Activated T-helper 1 cell treated with anti-CD3 and anti-CD28 coated beads, Interleukin-12 subunit alpha, Interleukin-12 subunit beta, Interleukin-2, Interleukin-4 antibody, amounts not matched to agents 30 ng/mL and 10 ng/mL and 1 ng/mL, durations not matched to agents 14 hours and 24 hours and 36 hours (primary cell): ENCODE measurements at regions not wholly inside any gene's neighbourhood (a gene's known extent, or its start where the extent isn't known, plus 50 kb on each side); places are given as distances from the start of the nearest gene placed in this dataset.
"Not testable (repeated sequence)": the region's sequence is repeated elsewhere in the genome, so short reads cannot be mapped to it uniquely, and the experiment has no call there.

ENCODE experiments used
- DNase-seq: peaks from one replicate; pipeline ENCODE4 v3.0.0; 2021; ENCODE audit warnings: low spot score
- H3K27ac Mint-ChIP-seq: one replicate; pipeline ENCODE4 v1.8.0; 2021; ENCODE audit warnings: mild to moderate bottlenecking, mixed read lengths
- H3K27me3 Mint-ChIP-seq: one replicate; pipeline ENCODE4 v1.8.0; 2022; ENCODE audit warnings: mild to moderate bottlenecking, moderate library complexity, mixed read lengths; ENCODE audit not compliant: insufficient read depth
- H3K36me3 Mint-ChIP-seq: one replicate; pipeline ENCODE4 v1.8.0; 2021; ENCODE audit warnings: low read depth, mixed read lengths
- H3K4me1 Mint-ChIP-seq: one replicate; pipeline ENCODE4 v1.8.0; 2021; ENCODE audit warnings: low read depth, mixed read lengths
- H3K4me3 Mint-ChIP-seq: one replicate; pipeline ENCODE4 v1.8.0; 2021; ENCODE audit warnings: mild to moderate bottlenecking, moderate library complexity, mixed read lengths
- H3K9me3 Mint-ChIP-seq: one replicate; pipeline ENCODE4 v1.8.0; 2021; ENCODE audit warnings: mixed read lengths
- intact Hi-C: fragments of 100-400 bp; cut with micrococcal nuclease; formaldehyde crosslinking; loops from one replicate; pipeline ENCODE4 v1.15.1; 2024

- Mint-ChIP-seq H3K9me3 (peaks cover 7% of the 10 kb centered on the region), H3K4me1 (no peaks in the 10 kb centered on the region), H3K27ac (no peak overlapping the region), H3K27me3 (peaks cover 1% of the 10 kb centered on the region), H3K36me3 (no peaks in the 10 kb centered on the region), H3K4me3 (no peak overlapping the region)
- no peak for DNase-seq
- intact Hi-C loops, result no loop called here
Measured at GRCh38 chr10:56181607-56182006, 179.5 kb downstream of the ZWINT start.

- intact Hi-C loops, result no loop called here
- peaks cover 1% of the 10 kb centered on the region for H3K27me3 Mint-ChIP-seq
Measured at GRCh38 chr10:56178210-56178609, 182.8 kb downstream of the ZWINT start.

GRCh38 chr10:56155091-56155513, 206.0 kb downstream of the ZWINT start:
- H3K27me3 Mint-ChIP-seq, DNase-seq, H3K4me1 Mint-ChIP-seq, H3K4me3 Mint-ChIP-seq, H3K36me3 Mint-ChIP-seq, intact Hi-C loops, H3K27ac Mint-ChIP-seq: not testable (repeated sequence)
- peaks cover 21% of the 10 kb centered on the region for H3K9me3 Mint-ChIP-seq

More at GRCh38 chr10:56178210-56178609, 182.8 kb downstream of the ZWINT start:
- no peaks in the 10 kb centered on the region for H3K36me3 Mint-ChIP-seq
- H3K27ac Mint-ChIP-seq, result no peak overlapping the region
- no peak overlapping the region for H3K4me3 Mint-ChIP-seq
- no peak for DNase-seq
- no peaks in the 10 kb centered on the region for H3K4me1 Mint-ChIP-seq
- peaks cover 7% of the 10 kb centered on the region for H3K9me3 Mint-ChIP-seq

GRCh38 chr10:56146806-56147205, 214.3 kb downstream of the ZWINT start:
- Mint-ChIP-seq H3K27me3 (no peaks in the 10 kb centered on the region), H3K9me3 (peaks cover 11% of the 10 kb centered on the region), H3K4me1 (no peaks in the 10 kb centered on the region), H3K36me3 (no peaks in the 10 kb centered on the region), H3K4me3 (no peak overlapping the region), H3K27ac (no peak overlapping the region)
- intact Hi-C loops, result no loop called here
- DNase-seq, result no peak

GRCh38 chr10:56142092-56142728, 218.8 kb downstream of the ZWINT start:
- Mint-ChIP-seq H3K36me3 (no peaks in the 10 kb centered on the region), H3K9me3 (peaks cover 5% of the 10 kb centered on the region), H3K4me3 (no peak overlapping the region), H3K27me3 (no peaks in the 10 kb centered on the region), H3K27ac (no peak overlapping the region), H3K4me1 (no peaks in the 10 kb centered on the region)
- intact Hi-C loops, result no loop called here
- no peak for DNase-seq

- no peak for DNase-seq
- Mint-ChIP-seq H3K4me3 (no peak overlapping the region), H3K27me3 (no peaks in the 10 kb centered on the region), H3K9me3 (no peaks in the 10 kb centered on the region), H3K36me3 (no peaks in the 10 kb centered on the region), H3K27ac (no peak overlapping the region), H3K4me1 (no peaks in the 10 kb centered on the region)
- intact Hi-C loops, result no loop called here
Measured at GRCh38 chr10:56139405-56139804, 221.7 kb downstream of the ZWINT start.

GRCh38 chr10:56135828-56136227, 225.2 kb downstream of the ZWINT start:
- no peaks in the 10 kb centered on the region for H3K9me3 Mint-ChIP-seq
- H3K27me3 Mint-ChIP-seq, result no peaks in the 10 kb centered on the region
- no peak for DNase-seq
- H3K27ac Mint-ChIP-seq, result no peak overlapping the region
- intact Hi-C loops, result loop anchor here (1.0 kb wide), 1 partner anchor 10 kb away; no protein-coding TSS in a partner anchor
- H3K4me1 Mint-ChIP-seq, result no peaks in the 10 kb centered on the region
- no peak overlapping the region for H3K4me3 Mint-ChIP-seq
- no peaks in the 10 kb centered on the region for H3K36me3 Mint-ChIP-seq

- H3K4me1 Mint-ChIP-seq, result no peaks in the 10 kb centered on the region
- no peak overlapping the region for H3K27ac Mint-ChIP-seq
- no peak overlapping the region for H3K4me3 Mint-ChIP-seq
- no peaks in the 10 kb centered on the region for H3K27me3 Mint-ChIP-seq
- peaks cover 10% of the 10 kb centered on the region for H3K9me3 Mint-ChIP-seq
- DNase-seq, result no peak
- no peaks in the 10 kb centered on the region for H3K36me3 Mint-ChIP-seq
- intact Hi-C loops, result no loop called here
Measured at GRCh38 chr10:56123247-56123646, 237.8 kb downstream of the ZWINT start.

GRCh38 chr10:56116684-56117083, 244.4 kb downstream of the ZWINT start:
- Mint-ChIP-seq H3K4me1 (no peaks in the 10 kb centered on the region), H3K27me3 (no peaks in the 10 kb centered on the region), H3K4me3 (no peak overlapping the region), H3K36me3 (no peaks in the 10 kb centered on the region), H3K9me3 (peaks cover 4% of the 10 kb centered on the region), H3K27ac (no peak overlapping the region)
- DNase-seq, result no peak
- intact Hi-C loops, result no loop called here

GRCh38 chr10:56109454-56109853, 251.6 kb downstream of the ZWINT start:
- Mint-ChIP-seq H3K9me3 (peaks cover 22% of the 10 kb centered on the region), H3K4me3 (no peak overlapping the region), H3K4me1 (no peaks in the 10 kb centered on the region), H3K36me3 (no peaks in the 10 kb centered on the region), H3K27ac (no peak overlapping the region), H3K27me3 (no peaks in the 10 kb centered on the region)
- no peak for DNase-seq
- intact Hi-C loops, result no loop called here

GRCh38 chr10:56104923-56105322, 256.1 kb downstream of the ZWINT start:
- Mint-ChIP-seq H3K9me3 (peaks cover 9% of the 10 kb centered on the region), H3K4me1 (no peaks in the 10 kb centered on the region), H3K27ac (no peak overlapping the region), H3K4me3 (no peak overlapping the region), H3K27me3 (no peaks in the 10 kb centered on the region), H3K36me3 (no peaks in the 10 kb centered on the region)
- no peak for DNase-seq
- intact Hi-C loops, result no loop called here

GRCh38 chr10:56104487-56104886, 256.6 kb downstream of the ZWINT start:
- Mint-ChIP-seq H3K9me3 (peaks cover 7% of the 10 kb centered on the region), H3K36me3 (no peaks in the 10 kb centered on the region), H3K27me3 (no peaks in the 10 kb centered on the region), H3K27ac (no peak overlapping the region), H3K4me1 (no peaks in the 10 kb centered on the region), H3K4me3 (no peak overlapping the region)
- DNase-seq, result no peak
- intact Hi-C loops, result no loop called here

GRCh38 chr10:56096226-56096517, 264.9 kb downstream of the ZWINT start:
- intact Hi-C loops, result no loop called here
- Mint-ChIP-seq H3K27me3 (no peaks in the 10 kb centered on the region), H3K4me3 (no peak overlapping the region), H3K36me3 (no peaks in the 10 kb centered on the region), H3K27ac (no peak overlapping the region), H3K9me3 (no peaks in the 10 kb centered on the region), H3K4me1 (no peaks in the 10 kb centered on the region)
- DNase-seq, result no peak
